Lower leg skin (tissue), 3 donors: ENCODE measurements at regions not wholly inside any gene's neighbourhood (a gene's known extent, or its start where the extent isn't known, plus 50 kb on each side); places are given as distances from the start of the nearest gene placed in this dataset.

Source experiments
- CTCF ChIP-seq, 3 donors: fragments of 450-650 bp; IDR thresholded peaks; one replicate each; pipeline ENCODE4 v1.5.1; 2016; ENCODE audit warnings: antibody characterized with exemption in 3 of 3, mild to moderate bottlenecking in 3 of 3, moderate library complexity in 2 of 3
- POLR2A ChIP-seq, 2 donors: fragments of 450-650 bp; IDR thresholded peaks; one replicate each; pipeline ENCODE4 v1.6.1; 2016 to 2017; ENCODE audit warnings: antibody characterized with exemption in 2 of 2, mild to moderate bottlenecking in 1 of 2, moderate library complexity in 1 of 2

- no peak for TF ChIP-seq CTCF (IDR thresholded peaks at IDR 0.05)
- no peak for TF ChIP-seq POLR2A (IDR thresholded peaks at IDR 0.05)
Measured at GRCh38 chr5:26538226-26538625, 500.2 kb downstream of the CDH9 start.
